WTC11 (cell line): ENCODE measurements at regions not wholly inside any gene's neighbourhood (a gene's known extent, or its start where the extent isn't known, plus 50 kb on each side); places are given as distances from the start of the nearest gene placed in this dataset.
"Not testable (repeated sequence)": the region's sequence is repeated elsewhere in the genome, so short reads cannot be mapped to it uniquely, and the experiment has no call there.

Experiments used
- AFF4 ChIP-seq: sonication (generic); formaldehyde crosslinking; IDR thresholded peaks from 2 replicates; pipeline ENCODE4 v1.8.1; 2023; ENCODE audit warnings: mild to moderate bottlenecking, missing genetic modification reagents, borderline replicate concordance
- CBFB ChIP-seq: sonication (generic); formaldehyde crosslinking; IDR thresholded peaks from 2 replicates; pipeline ENCODE4 v1.8.1; 2022; ENCODE audit warnings: mild to moderate bottlenecking, low read depth, missing genetic modification reagents
- CREB1 ChIP-seq: sonication (generic); formaldehyde crosslinking; IDR thresholded peaks from 2 replicates; pipeline ENCODE4 v1.8.0; 2023; ENCODE audit warnings: mild to moderate bottlenecking, missing genetic modification reagents
- NR3C1 ChIP-seq: sonication (generic); formaldehyde crosslinking; conservative IDR thresholded peaks from 2 replicates; pipeline ENCODE4 v1.8.1; 2023; ENCODE audit warnings: low read depth, mild to moderate bottlenecking, missing genetic modification reagents
- TEAD4 ChIP-seq: sonication (generic); formaldehyde crosslinking; IDR thresholded peaks from 2 replicates; pipeline ENCODE4 v1.8.0; 2022; ENCODE audit warnings: mild to moderate bottlenecking, missing genetic modification reagents
- USF1 ChIP-seq: sonication (generic); formaldehyde crosslinking; IDR thresholded peaks from 2 replicates; pipeline ENCODE4 v1.8.0; 2022; ENCODE audit warnings: mild to moderate bottlenecking, missing genetic modification reagents
- USF2 ChIP-seq: sonication (generic); formaldehyde crosslinking; IDR thresholded peaks from 2 replicates; pipeline ENCODE4 v1.8.1; 2023; ENCODE audit warnings: mild to moderate bottlenecking, missing genetic modification reagents, moderate library complexity
- ZBTB21 ChIP-seq: sonication (generic); formaldehyde crosslinking; IDR thresholded peaks from 2 replicates; pipeline ENCODE4 v1.8.1; 2023; ENCODE audit warnings: mild to moderate bottlenecking, missing genetic modification reagents, borderline replicate concordance
- ZSCAN18 ChIP-seq: fragments of 250-450 bp; sonication (Bioruptor Pico); IDR thresholded peaks from 2 replicates; pipeline ENCODE4 v2.1.2; 2022; ENCODE audit warnings: mild to moderate bottlenecking, moderate library complexity
- TF ChIP-seq, protein P1 (sequence below): fragments of 200-600 bp; IDR thresholded peaks from 2 replicates; pipeline ENCODE4 v1.8.0; 2022; ENCODE audit warnings: antibody characterized with exemption
- TF ChIP-seq, protein P2 (sequence below): sonication (generic); formaldehyde crosslinking; IDR thresholded peaks from 2 replicates; pipeline ENCODE4 v1.8.0; 2022; ENCODE audit warnings: mild to moderate bottlenecking, missing genetic modification reagents

DNA sequence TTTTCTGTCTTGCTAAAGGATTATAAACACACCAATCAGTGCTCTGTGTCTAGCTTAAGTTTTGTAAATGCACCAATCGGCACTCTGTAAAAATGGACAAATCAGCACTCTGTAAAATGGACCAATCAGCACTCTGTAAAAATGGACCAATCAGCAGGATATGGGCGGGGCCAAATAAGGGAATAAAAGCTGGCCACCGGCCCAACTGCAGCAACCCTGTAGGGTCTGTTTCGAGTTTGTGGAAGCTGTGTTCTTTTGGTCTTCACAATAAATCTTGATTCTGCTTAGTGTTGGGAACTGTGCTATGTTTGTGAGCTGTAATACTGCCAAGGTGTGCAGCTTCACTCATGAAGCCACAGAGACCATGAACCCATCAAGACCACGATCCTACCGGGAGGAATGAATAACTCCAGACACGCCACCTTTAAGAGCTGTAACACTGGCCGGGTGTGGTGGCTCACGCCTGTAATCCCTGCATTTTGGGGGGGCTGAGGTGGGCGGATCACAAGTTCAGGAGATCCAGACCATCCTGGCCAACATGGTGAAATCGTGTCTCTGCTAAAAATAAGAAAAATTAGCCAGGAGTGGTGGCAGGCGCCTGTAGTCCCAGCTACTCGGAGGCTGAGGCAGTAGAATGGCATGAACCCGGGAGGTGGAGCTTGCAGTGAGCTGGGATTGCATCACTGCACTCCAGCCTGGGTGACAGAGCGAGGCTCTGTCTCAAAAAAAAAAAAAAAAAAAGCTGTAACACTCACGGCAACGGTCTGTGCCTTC is 133.0 kb upstream of the GDF10 start:
- TF ChIP-seq USF2 (CRISPR knock-in tag); USF1; NR3C1 (CRISPR knock-in tag); CREB1 (CRISPR knock-in tag); ZBTB21; TEAD4 (CRISPR knock-in tag); ZSCAN18; CBFB (CRISPR knock-in tag); AFF4: not testable (repeated sequence)
- TF ChIP-seq, protein P1, sequence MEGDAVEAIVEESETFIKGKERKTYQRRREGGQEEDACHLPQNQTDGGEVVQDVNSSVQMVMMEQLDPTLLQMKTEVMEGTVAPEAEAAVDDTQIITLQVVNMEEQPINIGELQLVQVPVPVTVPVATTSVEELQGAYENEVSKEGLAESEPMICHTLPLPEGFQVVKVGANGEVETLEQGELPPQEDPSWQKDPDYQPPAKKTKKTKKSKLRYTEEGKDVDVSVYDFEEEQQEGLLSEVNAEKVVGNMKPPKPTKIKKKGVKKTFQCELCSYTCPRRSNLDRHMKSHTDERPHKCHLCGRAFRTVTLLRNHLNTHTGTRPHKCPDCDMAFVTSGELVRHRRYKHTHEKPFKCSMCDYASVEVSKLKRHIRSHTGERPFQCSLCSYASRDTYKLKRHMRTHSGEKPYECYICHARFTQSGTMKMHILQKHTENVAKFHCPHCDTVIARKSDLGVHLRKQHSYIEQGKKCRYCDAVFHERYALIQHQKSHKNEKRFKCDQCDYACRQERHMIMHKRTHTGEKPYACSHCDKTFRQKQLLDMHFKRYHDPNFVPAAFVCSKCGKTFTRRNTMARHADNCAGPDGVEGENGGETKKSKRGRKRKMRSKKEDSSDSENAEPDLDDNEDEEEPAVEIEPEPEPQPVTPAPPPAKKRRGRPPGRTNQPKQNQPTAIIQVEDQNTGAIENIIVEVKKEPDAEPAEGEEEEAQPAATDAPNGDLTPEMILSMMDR = not testable (repeated sequence)
- TF ChIP-seq, protein P2, sequence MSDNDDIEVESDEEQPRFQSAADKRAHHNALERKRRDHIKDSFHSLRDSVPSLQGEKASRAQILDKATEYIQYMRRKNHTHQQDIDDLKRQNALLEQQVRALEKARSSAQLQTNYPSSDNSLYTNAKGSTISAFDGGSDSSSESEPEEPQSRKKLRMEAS (CRISPR knock-in tag) = not testable (repeated sequence)
